Epithelial cell of esophagus (primary cell): ENCODE measurements at regions not wholly inside any gene's neighbourhood (a gene's known extent, or its start where the extent isn't known, plus 50 kb on each side); places are given as distances from the start of the nearest gene placed in this dataset.

Experiments used
- DNase-seq: peaks from one replicate; pipeline ENCODE4 v3.0.0; 2010; ENCODE audit warnings: low read depth
- H3K4me3 ChIP-seq: 2 replicates; pipeline ENCODE4 v1.5.1; 2011; ENCODE audit warnings: mild to moderate bottlenecking, low read length, control low read depth
- CTCF ChIP-seq: IDR thresholded peaks from 2 replicates; pipeline ENCODE4 v1.5.1; 2011; ENCODE audit warnings: low read depth, mild to moderate bottlenecking, low read length, control low read depth, inconsistent platforms; ENCODE audit not compliant: insufficient read depth; ENCODE audit errors: missing control alignments

DNA sequence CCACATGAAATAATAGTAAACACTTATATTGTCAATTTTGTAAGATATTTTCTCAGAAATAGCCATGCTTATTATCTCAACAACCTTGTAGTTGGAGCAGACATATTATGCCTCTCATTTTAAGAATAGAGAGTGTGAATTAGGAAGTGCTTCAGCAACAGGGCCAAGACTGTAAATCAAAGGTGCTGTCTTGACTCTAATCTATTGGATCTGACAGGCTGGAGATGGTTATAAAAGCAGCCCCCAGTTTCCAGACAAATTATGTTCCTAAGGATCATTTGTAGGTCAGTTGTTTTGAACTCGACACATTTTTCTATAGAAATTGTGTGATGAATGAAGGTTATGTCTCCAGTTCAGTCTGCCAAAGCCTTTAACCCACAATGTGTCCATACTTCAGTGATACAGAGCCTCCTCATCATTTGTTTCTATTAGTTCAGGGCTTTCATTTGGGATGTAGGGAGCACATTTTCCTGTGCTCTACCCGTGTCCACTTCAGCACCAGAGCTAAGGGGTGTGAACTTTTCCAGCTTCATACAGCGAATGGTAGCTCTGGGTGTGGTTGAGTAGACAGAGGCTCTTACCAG, 284.8 kb upstream of the FBXO33 start:
- no peak for DNase-seq
- H3K4me3 ChIP-seq, result no peak overlapping the region
- no peak for TF ChIP-seq CTCF

- DNase-seq, result no peak
These were observed 280.2 kb upstream of the FBXO33 start for GRCh38 chr14:39712293-39712999.

DNA sequence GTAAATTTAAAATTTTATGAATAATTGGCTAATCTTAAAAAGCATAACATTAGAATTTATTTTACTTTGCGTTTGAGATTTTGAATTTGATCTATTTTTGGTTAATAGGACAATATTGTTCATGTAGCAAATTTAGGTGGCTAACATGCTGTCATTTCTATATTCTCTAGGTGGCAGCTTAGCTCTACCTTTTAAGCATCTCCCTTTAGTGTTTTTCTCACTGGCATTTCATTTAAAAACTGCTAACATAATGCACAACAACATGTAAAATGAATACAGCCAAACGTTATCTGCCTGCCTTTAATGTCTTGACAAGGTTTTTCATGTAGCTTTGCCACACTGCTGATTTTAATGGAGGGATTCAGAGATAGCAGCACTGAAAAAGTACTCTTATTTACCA, 272.4 kb upstream of the FBXO33 start:
- H3K4me3 ChIP-seq, result no peak overlapping the region
- no peak for DNase-seq
- TF ChIP-seq CTCF, result no peak

More at GRCh38 chr14:39712293-39712999, 280.2 kb upstream of the FBXO33 start:
- TF ChIP-seq CTCF, result no peak
- no peak overlapping the region for H3K4me3 ChIP-seq

GRCh38 chr14:39694341-39694740, 262.1 kb upstream of the FBXO33 start:
- no peak overlapping the region for H3K4me3 ChIP-seq
- TF ChIP-seq CTCF, result no peak
- DNase-seq, result no peak

GRCh38 chr14:39683691-39684260, 251.5 kb upstream of the FBXO33 start:
- H3K4me3 ChIP-seq, result no peak overlapping the region
- DNase-seq, result no peak
- no peak for TF ChIP-seq CTCF

DNA sequence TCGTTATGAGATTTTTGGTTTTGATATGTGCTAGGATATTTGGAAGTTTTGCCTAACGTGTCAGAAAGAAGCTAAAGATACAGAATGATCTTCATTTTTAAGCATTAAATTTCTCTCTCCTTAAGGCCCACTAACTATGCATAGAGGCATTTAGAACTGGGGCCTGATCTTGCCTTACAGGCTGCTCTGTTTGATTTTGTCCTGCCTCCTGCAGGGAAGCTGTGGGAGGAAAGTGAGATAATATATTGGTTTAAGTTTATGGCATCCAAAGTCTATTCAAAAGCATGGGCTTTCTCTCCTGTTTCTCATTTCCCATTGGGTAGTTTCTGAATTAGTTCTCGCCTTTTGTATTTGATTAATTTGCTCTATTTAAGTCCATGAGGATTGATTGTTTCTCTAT, 250.3 kb upstream of the FBXO33 start:
- TF ChIP-seq CTCF, result no peak
- DNase-seq, result no peak
- no peak overlapping the region for H3K4me3 ChIP-seq
